DMS79 (cell line): ENCODE measurements at regions not wholly inside any gene's neighbourhood (a gene's known extent, or its start where the extent isn't known, plus 50 kb on each side); places are given as distances from the start of the nearest gene placed in this dataset.
"Not testable (repeated sequence)": the region's sequence is repeated elsewhere in the genome, so short reads cannot be mapped to it uniquely, and the experiment has no call there.

Source experiments
- DNase-seq: peaks from one replicate; lab custom pipeline; 2025; lab: John Stamatoyannopoulos, UW

DNA sequence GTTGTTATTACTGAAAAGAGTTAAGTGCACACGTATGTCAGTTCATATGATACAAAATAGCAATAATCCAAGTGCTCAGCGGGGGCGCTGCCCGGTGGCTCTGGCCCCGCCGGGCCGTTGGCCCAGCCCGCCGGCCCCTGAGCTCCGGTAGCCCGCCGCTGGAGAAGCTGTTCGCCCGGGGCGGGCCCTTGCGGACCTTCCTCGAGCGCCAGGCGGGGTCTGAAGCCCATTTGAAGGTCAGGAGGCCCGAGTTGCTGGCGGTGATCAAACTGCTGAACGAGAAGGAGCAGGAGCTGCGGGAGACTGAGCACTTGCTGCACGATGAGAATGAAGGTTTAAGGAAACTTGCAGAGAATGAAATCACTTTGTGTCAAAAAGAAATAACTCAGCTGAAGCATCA is 599.0 kb downstream of the TRIML1 start:
- DNase-seq = not testable (repeated sequence)

DNA sequence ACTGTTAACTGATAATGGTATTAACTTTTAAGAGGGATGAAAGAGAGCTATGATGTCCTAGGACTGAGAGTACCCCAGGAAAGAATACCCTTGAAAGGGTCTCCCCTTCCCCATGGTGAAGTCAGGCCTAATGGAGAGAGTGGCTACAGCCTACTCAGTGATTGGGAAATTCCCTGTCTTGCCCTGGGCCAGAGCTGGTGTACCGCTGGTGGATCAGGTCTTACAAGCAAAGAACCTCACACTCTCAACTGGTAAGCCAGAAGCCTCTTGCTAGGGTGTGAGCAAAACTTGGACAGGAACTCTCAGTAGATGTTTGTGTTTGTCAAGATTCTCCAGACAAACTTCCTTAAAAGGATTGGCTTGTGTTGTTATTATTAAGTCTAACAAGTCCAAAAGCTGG is 600.9 kb downstream of the TRIML1 start:
- not testable (repeated sequence) for DNase-seq

DNA sequence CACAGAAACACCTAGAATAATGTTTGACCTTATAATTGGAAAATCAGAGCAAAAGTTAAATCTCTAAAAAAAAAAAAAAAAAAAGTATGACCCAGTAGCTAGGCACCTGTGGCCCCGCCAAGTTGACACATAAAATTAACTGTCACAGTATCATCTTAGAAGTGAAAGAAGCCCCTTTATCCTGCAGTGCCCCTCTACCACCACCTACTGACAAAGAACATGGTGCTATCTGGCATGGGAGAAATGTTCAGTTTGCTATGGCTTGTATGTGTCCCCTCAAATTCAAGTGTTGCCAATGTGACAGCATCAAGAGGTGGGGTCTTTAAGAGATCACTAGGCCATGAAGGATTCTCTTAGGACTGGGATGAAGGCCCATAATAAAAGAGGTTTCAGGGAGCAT is 601.5 kb downstream of the TRIML1 start:
- DNase-seq = not testable (repeated sequence)

DNA sequence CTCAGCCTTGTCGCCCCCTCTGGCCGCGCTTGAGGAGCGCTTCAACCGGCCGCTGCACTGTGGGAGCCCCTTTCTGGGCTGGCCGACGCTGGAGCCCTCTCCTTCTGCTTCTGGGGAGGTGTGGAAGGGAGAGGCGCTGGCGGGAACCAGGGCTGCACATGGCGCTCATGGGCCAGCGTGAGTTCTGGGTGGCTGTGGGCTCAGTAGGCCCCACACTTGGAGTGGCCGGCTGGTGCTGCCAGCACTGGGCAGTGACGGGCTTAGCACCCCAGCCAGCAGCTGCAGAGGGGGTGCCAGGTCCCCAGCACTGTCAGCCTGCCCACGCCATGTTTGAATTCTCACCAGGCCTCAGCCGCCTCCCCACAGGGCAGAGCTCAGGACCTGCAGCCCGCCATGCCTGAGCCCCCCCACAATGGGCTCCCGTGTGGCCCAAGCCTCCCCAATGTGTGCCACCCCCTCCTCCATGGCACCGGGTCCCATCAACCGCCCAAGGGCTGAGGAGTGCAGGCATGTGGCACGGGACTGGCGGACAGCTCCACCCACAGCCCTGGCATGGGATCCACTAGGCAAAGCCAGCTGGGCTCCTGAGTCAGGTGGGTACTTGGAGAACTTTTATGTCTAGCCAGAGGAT is 615.2 kb downstream of the TRIML1 start:
- no peak for DNase-seq

DNA sequence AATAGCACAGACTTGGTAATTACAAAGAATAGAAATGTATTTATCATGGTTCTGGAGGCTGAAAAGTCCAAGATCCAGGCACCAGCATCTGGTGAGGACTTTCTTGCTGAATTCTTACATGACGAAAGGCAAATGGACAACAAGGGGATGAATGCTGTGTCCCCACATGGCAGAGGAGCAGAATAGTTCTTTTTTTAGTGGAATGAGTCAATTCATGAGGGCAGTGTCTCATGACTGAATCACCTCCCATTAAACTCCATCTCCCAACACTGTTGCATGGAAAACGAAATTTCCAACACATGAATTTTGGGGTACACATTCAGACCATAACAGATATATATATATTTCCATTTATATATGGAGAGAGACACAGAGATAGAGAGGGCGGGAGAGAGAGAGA is 628.3 kb downstream of the TRIML1 start:
- DNase-seq = no peak

DNA sequence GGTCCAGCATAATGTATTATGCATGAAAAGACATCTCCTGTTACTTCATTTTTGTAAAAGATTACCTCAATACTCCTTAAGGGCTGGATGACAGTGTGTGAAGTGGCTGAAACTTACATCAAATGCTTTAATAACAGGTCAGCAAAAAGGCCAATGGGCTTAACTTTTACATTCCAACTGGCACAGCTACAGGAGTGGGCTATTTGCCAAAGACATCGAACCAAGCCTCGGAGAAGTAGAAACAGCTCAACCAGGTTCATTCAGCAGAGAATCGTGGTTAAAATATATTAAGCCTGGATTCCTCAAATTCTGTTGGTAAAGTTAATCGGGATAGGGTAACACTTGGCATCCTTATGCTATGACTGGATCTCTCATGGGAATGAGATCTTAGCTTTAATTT is 639.7 kb downstream of the TRIML1 start:
- no peak for DNase-seq

DNA sequence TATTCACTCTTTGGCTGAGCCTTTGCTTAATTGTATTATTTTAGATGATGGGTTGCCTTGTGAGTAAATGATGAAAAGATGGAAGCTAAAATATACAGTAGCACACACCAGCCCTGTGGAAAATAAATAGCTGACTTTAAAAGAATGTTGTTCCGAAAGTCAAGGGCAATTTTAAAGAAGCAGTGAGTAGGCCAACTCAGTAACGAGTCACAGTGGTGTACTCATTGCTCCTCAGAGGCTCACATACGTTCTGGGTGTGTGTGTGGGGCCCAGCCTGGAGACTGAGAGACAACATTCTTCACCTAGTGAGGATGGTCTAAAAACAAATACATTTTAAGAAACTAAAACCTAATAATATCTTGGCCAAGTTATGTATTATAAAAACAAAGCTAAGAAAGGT is 640.3 kb downstream of the TRIML1 start:
- DNase-seq = no peak

DNA sequence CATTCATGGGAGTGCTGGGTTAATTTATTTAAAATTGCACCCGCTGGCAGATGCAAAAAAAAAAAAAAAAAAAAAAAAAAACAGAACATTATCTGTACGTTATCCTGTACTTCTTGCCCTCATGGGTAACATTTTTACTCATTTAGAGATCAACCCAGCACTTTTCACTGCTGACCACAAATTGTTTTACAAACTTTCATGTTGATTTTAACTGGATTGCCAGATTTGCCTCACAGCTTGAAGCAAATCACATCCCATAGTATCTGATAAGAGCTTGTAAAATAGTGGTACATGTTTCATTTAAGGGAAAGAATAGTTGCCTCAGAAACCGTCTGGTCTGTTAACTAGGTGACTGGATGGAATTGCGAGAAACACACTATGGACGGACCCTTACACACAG is 640.8 kb downstream of the TRIML1 start:
- DNase-seq = no peak

DNA sequence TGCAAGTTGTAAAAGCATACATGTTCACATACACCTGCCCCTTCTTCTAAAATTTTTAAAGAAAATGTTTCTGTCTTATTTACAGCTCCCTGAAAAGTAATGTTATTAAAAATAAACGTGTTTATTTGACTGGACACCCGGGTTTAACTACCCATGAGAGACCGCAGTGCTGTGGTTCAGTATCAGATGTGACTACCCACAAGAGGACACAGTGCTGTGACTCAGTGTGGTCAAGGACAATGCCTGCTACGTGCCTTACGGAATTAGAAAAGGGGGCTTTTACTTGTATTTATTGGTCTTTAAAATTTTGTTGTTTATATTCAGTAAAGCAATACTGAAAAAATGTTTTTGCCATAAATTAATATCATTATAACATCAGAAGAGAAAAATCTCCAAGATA is 641.4 kb downstream of the TRIML1 start:
- DNase-seq = no peak

DNA sequence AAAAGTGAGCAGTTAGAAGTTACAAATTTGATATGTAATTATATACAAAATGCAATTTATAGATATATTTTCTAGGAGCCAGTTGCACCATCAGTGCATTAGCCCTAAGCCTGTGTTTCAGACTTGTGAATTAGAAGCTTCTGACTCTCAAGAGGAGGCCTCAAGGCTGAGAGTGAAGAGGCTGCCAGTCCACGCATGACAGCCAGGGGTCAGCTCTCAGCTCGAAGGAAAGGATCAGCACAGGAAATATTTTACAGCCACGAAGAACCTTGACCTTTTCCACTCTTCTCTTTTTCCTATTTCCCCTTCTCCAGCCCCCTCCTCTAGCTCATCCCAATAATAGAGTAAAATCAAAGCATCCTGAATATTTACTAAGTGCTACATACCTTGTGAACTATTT is 642.4 kb downstream of the TRIML1 start:
- no peak for DNase-seq

DNA sequence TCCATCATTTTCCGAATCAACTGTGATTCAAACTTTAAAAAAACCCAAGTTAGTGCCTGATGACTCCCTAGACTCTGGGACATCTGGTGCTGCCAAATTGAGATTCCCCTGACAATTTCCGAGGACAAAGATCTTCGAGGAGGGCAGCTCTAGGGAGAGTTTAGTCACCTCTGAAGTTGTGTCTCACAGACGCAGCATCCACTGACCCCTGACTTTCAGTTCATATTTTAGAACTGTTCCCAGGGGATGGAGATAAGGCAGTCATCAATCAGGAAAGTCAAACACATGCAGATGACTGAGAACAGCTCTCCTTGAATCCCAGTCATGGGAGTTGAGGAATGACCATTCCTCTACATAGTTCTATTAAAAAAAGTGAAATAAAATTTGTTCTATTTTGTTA is 643.9 kb downstream of the TRIML1 start:
- DNase-seq = no peak

DNA sequence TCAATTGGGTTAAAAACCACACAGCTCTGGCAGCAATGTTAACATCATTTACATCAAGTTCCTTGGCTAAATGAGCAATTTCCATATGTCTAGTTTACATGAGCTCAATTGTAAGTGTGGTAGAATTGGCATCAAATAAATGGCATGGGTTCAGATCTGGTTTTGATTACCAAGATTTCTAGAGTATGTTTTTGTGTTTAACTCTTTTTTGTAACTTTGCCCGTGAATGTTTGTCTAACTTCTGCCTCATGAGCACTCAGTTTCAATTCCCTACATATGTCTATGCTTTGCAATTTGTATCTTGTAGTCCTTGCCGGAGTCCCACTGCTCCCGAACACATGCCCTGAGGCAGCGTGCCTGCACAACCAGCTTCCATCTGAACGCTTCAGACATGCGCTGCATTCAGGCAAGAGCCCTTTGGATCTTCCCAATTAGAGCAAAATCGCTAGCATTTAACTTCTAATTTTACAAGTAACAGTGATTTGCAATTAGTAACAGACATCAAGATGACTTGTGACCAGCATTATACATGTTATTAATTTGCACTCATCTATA is 644.4 kb downstream of the TRIML1 start:
- DNase-seq = no peak

DNA sequence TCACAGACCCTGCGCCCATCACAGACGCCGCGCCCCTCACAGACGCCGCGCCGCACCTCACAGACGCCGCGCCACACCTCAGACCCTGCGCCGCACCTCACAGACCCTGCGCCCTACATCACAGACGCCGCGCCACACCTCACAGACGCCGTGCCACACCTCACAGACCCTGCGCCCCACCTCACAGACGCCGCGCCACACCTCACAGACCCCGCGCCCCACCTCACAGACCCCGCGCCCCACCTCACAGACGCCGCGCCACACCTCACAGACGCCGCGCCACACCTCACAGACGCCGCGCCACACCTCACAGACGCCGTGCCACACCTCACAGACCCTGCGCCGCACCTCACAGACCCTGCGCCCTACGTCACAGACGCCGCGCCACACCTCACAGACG is 657.4 kb downstream of the TRIML1 start:
- not testable (repeated sequence) for DNase-seq

DNA sequence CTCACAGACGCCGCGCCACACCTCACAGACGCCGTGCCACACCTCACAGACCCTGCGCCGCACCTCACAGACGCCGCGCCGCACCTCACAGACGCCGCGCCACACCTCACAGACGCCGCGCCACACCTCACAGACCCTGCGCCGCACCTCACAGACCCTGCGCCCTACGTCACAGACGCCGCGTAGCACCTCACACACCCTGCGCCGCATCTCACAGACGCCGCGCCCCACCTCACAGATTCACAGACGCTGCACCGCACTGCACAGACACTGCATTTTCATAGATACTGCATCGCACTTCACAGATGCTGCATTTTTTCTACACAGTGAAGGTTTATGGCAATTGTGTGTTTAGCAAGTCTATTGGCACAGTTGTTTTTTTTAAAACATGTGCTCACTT is 657.8 kb downstream of the TRIML1 start:
- DNase-seq = not testable (repeated sequence)

DNA sequence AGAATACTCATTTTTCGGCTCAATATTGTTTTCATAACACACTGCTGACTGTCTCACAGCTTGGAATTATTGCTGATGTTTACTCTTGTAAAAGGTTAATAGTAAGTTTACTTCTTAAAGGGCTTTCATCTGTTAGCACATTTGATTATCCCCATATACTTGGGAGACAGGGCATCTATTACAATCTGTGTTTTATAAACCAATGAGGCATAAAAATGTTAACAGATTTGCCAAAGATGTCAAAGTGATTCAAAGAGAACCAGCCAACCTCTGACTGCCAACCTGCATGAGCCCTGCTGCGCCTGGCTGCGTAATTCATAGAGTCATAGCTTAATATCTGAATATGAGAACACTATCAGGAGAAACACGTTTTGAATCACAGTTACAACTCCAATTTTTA is 665.6 kb downstream of the TRIML1 start:
- no peak for DNase-seq

DNA sequence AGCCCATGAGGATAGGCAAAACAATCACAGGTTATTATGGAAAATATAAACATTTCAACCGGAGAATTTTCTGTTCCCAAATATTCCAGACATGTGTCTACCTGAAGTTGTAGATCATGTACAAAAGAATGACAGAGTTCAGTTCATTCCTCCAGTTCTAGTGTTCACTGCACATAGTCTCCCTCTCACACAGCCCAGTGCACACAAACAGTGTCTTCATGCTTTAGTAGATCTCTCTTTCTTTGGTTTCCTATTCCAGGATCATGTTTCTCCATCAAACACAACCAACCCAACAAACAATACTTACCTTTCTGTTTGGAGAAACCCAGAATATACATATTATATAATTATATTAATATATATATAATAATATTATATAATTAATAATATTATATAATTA is 671.9 kb downstream of the TRIML1 start:
- DNase-seq = no peak

DNA sequence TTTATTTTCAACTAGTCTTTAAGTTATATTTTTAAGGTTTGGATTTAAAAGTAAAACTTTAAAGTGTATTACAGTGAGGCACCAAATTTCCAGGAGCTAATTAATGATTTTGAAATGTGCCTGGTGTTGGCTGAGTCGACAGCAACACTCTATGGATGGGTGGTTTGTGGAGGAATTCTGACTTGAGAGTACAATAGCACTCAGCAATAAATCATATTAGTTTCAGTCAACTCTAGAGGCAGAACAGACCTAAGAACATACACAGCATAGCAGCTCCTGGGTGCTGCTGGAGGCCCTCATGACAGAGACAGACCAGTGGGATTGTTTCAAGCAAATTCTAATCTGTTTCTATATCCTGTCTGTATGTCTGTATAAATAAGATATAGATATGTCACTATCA is 673.4 kb downstream of the TRIML1 start:
- DNase-seq = no peak

DNA sequence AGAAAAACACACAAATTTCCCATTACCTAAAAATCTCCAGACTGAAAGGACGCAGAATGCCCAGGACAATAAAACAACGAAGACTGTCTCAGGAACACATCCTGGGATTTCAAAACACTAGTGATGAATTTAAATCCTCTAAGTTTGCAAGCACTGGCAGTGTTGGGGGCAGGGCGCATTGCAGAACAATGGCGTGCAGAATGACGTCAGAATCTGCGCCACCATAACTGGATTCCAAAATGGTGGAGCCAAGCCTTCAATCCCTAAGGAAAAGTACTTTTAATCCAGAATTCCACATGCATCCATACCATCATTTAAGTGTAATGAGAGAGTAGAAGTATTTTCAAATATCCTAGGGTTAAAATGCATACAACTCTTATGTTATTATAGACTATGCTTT is 679.1 kb downstream of the TRIML1 start:
- DNase-seq = no peak

DNA sequence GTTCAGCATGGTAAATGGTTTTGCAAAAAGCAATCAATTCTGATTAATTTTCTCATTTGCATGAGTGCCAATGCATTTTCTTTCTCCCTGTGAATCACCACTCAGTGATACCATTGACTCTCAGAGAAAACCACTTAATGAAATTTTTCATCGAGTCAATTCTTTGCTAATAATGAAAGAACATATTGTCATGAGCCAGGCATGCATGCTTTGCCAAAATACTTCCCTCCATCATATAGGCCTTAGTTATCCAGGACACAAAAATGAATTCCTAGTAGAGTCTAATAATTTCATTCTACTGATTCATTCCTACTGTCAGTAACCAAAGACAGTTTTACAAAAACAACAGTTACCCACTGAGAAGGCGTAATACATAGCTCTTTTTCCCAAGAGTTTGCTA is 680.0 kb downstream of the TRIML1 start:
- no peak for DNase-seq

DNA sequence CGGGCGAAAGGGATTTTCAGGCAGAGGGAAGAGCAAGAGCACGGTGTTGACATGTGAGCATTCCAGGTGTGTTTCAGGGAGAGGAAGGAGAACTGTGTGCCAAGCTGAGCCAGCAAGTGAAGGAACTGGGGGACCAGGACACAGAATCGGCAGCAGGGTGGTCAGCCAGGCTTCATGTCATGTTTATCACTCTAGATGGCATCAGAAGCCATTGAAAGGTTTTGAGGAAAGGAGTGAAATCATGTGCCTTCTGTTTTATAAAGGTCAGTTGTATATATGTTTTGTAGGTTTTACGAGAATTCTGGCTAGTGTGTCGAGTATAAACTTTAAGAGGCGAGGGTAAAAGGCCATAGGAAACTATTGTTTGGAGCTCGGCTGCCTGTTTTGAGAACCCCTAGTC is 682.3 kb downstream of the TRIML1 start:
- no peak for DNase-seq

DNA sequence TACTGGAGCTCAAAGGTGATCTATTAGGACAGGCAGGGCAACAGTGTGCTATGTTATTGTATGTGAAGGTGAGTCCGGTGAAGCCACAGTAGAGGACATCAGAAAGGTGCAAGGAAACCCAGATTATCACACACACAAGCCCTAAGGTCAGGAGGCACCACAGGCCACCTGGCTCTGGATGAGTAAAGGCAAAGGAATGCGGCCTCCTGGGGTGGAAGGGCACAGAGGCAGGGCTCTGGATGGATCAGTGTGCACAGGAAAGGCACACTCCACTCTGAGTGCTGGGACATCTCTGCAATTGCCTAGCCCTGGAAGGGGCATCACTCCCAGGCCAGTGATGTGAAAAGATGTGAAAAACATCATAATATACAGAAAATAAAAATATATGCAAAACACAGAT is 683.5 kb downstream of the TRIML1 start:
- no peak for DNase-seq

DNA sequence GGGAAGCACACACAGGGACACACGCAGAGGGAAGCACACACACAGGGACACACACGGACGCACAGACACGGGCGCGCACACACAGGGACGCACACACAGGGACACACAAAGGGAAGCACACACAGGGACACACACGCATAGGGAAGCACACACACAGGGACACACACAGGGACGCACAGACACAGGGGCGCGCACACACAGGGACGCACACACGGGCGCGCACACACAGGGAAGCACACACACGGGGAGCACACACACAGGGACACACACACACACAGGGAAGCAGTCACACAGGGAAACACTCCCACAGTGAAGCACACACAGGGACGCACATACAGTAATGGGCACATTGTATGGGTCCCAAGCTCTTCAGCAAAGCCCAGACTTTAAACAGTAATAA is 685.3 kb downstream of the TRIML1 start:
- no peak for DNase-seq

DNA sequence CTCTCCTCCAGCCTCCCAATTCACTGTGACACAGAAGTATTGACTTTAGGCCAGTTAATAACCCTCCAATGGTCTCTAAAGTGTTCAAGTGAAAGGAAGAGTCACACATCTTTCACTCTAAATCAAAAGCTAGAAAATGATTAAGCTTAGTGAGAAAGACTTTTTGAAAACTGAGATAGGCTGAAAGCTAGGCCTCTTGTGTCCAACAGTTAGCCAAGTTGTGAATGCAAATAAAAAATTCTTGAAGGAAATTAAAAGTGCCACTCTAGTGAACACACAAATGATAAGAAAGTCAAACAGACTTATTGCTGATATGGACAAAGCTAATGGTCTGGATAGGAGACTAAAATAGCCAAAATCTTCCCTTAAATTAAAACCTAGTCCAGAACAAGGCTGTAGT is 687.2 kb downstream of the TRIML1 start:
- no peak for DNase-seq

DNA sequence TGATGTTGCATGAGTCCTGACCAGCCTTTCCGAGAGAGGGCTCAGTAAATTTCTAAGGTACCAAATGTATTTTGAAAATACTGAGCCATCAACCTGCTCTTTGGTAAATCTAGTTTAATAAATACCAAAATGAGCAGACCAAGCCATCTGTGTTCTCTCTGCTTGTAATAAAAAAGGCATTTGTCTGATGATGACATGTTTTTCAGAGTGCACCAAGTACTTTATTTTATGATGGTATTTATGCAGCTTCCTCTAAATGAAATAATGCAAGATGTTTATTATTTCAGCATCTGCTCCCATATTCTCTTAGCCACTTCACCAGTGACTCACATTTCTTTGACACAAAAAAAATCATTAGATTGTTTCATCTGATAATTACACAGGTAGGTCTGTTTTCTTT is 700.5 kb downstream of the TRIML1 start:
- DNase-seq = no peak

DNA sequence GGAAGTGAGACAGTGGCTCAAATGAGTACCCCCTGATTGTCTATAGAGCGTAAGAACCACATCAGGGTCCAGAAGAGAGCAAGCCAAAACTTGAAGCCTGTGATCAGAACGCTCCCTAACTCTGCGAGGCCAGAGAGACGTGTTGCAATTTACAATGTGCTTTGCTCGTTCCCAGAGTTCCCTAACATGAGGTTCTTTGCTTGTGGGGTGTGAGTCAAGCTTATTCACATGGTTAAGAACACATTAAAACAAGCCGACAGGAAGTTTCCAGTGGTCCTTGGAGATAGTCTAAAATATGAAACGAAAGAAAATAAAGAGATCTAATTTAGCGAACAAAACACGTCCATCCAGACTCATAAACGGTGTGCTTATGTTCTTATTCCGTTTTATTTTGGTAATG is 702.3 kb downstream of the TRIML1 start:
- no peak for DNase-seq
